ENCODE measurements at regions not wholly inside any gene's neighbourhood (a gene's known extent, or its start where the extent isn't known, plus 50 kb on each side); places are given as distances from the start of the nearest gene placed in this dataset.

- TF ChIP-seq CTCF (IDR thresholded peaks at IDR 0.05) (no peak), POLR2A (IDR thresholded peaks at IDR 0.05) (no peak), POLR2AphosphoS5 (IDR thresholded peaks at IDR 0.05) (no peak)
These were observed 482.5 kb upstream of the FAT3 start for GRCh38 chr11:91742155-91742554.
